ENCODE measurements at regions not wholly inside any gene's neighbourhood (a gene's known extent, or its start where the extent isn't known, plus 50 kb on each side); places are given as distances from the start of the nearest gene placed in this dataset.

DNA sequence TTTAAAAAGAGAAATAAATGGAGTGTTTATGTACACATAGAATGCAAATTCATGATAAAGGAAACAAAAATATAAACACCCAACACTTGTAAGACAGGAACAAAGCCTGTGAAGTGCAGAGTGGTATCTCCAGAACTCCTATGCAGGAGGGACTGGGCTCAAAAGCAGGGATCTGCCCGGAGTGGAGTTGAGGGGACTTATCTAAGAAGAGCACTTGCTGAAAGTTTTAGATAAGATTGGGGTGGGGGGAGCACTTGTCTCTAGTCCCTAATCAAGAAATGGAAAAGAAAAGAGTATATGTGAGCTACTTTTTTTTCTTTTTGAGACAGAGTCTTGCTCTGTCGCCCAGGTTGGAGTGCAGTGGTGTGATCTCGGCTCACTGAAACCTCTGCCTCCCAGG is 840.4 kb downstream of the MAT2B start:
- ChIA-PET CTCF (ENCODE audit: low intra/inter-chr PET ratio, low total read pairs) (no interaction called here), POLR2A (no interaction called here)
- Histone ChIP-seq H3K36me3 (replicated peaks in 1 of 2; ENCODE audit: control insufficient read depth in 1 of 2, insufficient read depth in 2 of 2, low read length in 2 of 2) (no peaks in the 10 kb centered on the region), H4K20me1 (ENCODE audit: insufficient read depth, low read length) (no peaks in the 10 kb centered on the region), H3K9me3 (ENCODE audit: low read length) (peaks cover 30% of the 10 kb centered on the region), H3K4me3 (replicated peaks in 1 of 3; ENCODE audit: insufficient read depth in 1 of 3, low read depth in 2 of 3, low read length in 3 of 3) (no peak overlapping the region), H3K79me2 (ENCODE audit: insufficient read depth, low read length) (no peaks in the 10 kb centered on the region), H3K4me1 (ENCODE audit: insufficient read depth, low read length) (no peaks in the 10 kb centered on the region), H3K4me2 (ENCODE audit: low read depth, low read length) (no peak overlapping the region), H3K9ac (ENCODE audit: insufficient read depth, low read depth, low read length) (no peak overlapping the region), H3K27me3 (ENCODE audit: control insufficient read depth in 1 of 2, insufficient read depth in 2 of 2, low read length in 2 of 2) (no peaks in the 10 kb centered on the region), H2AFZ (ENCODE audit: low read length) (no peak overlapping the region), H3K27ac (ENCODE audit: extremely low read length, insufficient read depth, low read length) (no peak overlapping the region)
- BruUV-seq (replicated peaks): no TSS peak
- intact Hi-C loops (cut with micrococcal nuclease; ENCODE audit: unreplicated experiment) (no loop called here), in situ Hi-C loops (cut with HindIII; ENCODE audit: extremely low pct_ligation_motif_present, low pct_unique_long_range_greater_than_20kb) (no loop called here)
- TF ChIP-seq ZNF530 (CRISPR knock-in tag; IDR thresholded peaks at IDR 0.05; ENCODE audit: low read depth) (no peak), AKAP8 (CRISPR knock-in tag; IDR thresholded peaks at IDR 0.05) (no peak), BATF2 (CRISPR knock-in tag; IDR thresholded peaks at IDR 0.05) (no peak), SPEN (CRISPR knock-in tag; IDR thresholded peaks at IDR 0.05; ENCODE audit: low read depth) (no peak), ZNF605 (CRISPR knock-in tag; IDR thresholded peaks at IDR 0.05) (no peak), RCOR2 (CRISPR knock-in tag; IDR thresholded peaks at IDR 0.05) (no peak), FOXP1 (IDR thresholded peaks at IDR 0.05) (no peak), FOXP1 (CRISPR knock-in tag; IDR thresholded peaks at IDR 0.05) (no peak), ZFP36 (IDR thresholded peaks at IDR 0.05; ENCODE audit: borderline replicate concordance, low read depth, low read length, partially characterized antibody) (no peak), KDM5B (CRISPR knock-in tag; IDR thresholded peaks at IDR 0.05; ENCODE audit: borderline replicate concordance) (no peak), SKI (IDR thresholded peaks at IDR 0.05; ENCODE audit: partially characterized antibody) (no peak), ZFP90 (CRISPR knock-in tag; IDR thresholded peaks at IDR 0.05; ENCODE audit: borderline replicate concordance) (no peak), ZNF549 (CRISPR knock-in tag; IDR thresholded peaks at IDR 0.05) (no peak), CBX5 (CRISPR knock-in tag; IDR thresholded peaks at IDR 0.05; ENCODE audit: borderline replicate concordance) (no peak), ATAD3A (CRISPR knock-in tag; IDR thresholded peaks at IDR 0.05) (no peak), SNAPC5 (CRISPR knock-in tag; IDR thresholded peaks at IDR 0.05; ENCODE audit: borderline replicate concordance) (no peak), SRSF9 (IDR thresholded peaks at IDR 0.05; ENCODE audit: borderline replicate concordance, insufficient read depth, low read depth, low read length, poor library complexity, severe bottlenecking) (no peak), ZNF770 (CRISPR knock-in tag; IDR thresholded peaks at IDR 0.05) (no peak)
- TF ChIP-seq, protein P1, sequence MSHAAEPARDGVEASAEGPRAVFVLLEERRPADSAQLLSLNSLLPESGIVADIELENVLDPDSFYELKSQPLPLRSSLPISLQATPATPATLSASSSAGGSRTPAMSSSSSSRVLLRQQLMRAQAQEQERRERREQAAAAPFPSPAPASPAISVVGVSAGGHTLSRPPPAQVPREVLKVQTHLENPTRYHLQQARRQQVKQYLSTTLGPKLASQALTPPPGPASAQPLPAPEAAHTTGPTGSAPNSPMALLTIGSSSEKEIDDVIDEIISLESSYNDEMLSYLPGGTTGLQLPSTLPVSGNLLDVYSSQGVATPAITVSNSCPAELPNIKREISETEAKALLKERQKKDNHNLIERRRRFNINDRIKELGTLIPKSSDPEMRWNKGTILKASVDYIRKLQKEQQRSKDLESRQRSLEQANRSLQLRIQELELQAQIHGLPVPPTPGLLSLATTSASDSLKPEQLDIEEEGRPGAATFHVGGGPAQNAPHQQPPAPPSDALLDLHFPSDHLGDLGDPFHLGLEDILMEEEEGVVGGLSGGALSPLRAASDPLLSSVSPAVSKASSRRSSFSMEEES (CRISPR knock-in tag; IDR thresholded peaks at IDR 0.05): no peak
- TF ChIP-seq, protein P2, sequence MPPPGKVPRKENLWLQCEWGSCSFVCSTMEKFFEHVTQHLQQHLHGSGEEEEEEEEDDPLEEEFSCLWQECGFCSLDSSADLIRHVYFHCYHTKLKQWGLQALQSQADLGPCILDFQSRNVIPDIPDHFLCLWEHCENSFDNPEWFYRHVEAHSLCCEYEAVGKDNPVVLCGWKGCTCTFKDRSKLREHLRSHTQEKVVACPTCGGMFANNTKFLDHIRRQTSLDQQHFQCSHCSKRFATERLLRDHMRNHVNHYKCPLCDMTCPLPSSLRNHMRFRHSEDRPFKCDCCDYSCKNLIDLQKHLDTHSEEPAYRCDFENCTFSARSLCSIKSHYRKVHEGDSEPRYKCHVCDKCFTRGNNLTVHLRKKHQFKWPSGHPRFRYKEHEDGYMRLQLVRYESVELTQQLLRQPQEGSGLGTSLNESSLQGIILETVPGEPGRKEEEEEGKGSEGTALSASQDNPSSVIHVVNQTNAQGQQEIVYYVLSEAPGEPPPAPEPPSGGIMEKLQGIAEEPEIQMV (CRISPR knock-in tag; IDR thresholded peaks at IDR 0.05; ENCODE audit: low read depth): no peak
- no peak for FAIRE-seq
- no peak for ATAC-seq
- WGBS (ENCODE audit: low lambda C conversion rate): 47% methylated on average over 3 of the region's 3 CpGs
- no peak for DNase-seq (ENCODE audit: low spot score)
